GM18505 (cell line): ENCODE measurements at regions not wholly inside any gene's neighbourhood (a gene's known extent, or its start where the extent isn't known, plus 50 kb on each side); places are given as distances from the start of the nearest gene placed in this dataset.
"Not testable (repeated sequence)": the region's sequence is repeated elsewhere in the genome, so short reads cannot be mapped to it uniquely, and the experiment has no call there.

Source experiments
- ATAC-seq: cut with Tn5 transposase; IDR thresholded peaks from one replicate; pipeline ENCODE4 v1.9.1; 2021; ENCODE audit not compliant: unreplicated experiment
- POLR2A ChIP-seq: IDR thresholded peaks from 4 replicates; pipeline ENCODE4 v1.6.1; 2011; ENCODE audit warnings: borderline replicate concordance; ENCODE audit not compliant: insufficient read depth, insufficient read length; ENCODE audit errors: extremely low read depth

DNA sequence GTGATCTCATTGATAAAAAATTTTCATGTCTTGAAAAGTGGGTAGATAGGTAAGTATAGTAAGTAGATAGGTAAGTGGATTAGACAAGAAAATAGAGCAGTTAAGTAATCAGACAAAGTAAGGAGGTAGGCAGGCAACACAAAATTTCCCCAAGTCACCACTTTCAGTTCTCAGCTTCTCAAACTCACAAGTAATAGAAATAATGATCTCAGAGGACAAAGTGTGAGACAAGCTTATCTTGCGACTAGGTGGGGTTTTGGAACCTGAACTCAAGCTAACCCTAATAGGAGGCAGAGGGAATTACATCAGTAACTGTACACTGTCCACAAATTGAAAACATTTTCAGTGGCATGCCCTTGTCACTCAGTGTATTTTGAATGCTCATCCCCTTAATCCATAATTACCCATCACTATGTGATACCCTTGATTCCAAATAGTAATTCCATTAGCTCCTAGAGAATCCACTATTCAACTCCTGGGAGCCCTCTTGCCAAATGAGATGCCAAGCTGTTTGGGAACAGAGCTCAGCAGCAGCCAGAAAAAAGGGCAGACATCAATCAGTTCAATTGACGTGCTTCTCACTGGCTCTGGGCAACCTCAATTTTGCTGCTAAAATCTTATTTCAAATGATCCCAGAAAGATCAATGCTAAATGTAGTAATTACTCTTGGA is 703.2 kb downstream of the XPNPEP1 start:
- no peak for TF ChIP-seq POLR2A
- ATAC-seq = no peak

DNA sequence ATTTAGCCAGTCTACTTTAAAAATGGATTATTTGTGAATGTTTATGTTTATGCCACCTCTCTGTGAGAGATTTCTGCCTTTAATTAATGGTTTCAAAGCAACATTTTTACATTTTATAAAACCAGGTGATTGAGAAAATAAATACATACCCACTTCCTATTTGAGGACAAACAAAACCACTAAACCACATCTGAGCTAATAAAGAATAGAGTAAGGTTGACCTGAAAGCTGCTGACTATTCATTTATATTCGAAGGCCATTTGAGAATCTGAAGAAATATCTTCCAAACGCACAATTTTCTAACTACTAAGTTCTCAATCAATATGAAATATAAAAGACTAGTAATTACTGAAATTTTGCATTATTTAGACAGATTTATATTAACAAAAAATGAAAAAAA is 705.1 kb downstream of the XPNPEP1 start:
- no peak for TF ChIP-seq POLR2A
- ATAC-seq = no peak

DNA sequence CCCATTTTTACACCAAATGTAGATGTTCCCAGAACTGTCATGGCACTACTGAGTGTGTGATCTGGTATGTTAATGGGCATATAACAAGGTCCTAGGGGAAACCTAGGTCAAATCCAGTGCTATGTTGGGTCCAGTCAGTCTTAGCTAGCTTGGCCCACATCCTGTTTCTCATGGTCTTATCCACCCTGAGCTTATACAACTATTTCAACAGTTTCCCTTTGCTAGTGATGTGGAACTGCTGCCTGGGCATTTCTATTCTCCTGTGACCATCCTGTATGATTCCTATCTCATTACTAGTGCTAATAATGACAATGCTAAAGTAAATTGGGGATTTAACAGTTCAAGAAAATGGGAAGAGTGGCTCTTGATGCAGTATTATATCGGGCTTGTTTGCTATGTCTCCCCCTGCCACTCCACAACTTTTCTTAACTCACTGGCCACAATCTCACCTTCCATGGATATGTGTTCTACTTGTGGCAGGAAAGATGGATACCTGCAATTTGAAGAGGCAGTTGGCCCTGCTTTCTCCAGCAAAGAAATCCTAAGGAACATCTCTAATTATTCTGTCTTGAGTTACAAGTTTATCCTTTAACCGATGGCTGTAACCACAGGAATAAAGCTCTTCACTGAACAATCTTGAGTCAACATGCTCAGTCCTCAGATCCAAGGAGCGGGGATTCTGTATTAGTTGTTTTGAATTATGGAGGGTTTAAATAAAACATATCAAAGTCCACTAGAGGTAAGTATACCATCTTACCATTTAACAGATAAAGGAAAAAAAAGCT is 707.8 kb downstream of the XPNPEP1 start:
- TF ChIP-seq POLR2A = no peak
- no peak for ATAC-seq

DNA sequence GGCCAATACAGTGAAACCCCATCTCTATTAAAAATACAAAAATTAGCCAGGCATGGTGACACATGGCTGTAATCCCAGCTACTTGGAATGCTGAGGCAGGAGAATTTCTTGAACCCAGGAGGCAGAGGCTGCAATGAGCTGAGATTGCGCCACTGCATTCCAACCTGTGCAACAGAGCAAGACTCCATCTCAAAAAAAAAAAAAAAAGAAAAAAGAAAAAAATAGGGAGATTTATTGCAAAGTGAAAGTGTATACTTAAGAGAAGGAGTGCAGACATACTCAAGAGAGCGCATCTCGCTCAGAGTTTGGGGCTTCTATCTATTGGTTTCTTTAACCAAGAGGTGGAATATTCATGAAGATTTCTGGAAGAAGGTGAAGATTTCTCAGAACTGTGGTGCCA is 708.4 kb downstream of the XPNPEP1 start:
- not testable (repeated sequence) for ATAC-seq

DNA sequence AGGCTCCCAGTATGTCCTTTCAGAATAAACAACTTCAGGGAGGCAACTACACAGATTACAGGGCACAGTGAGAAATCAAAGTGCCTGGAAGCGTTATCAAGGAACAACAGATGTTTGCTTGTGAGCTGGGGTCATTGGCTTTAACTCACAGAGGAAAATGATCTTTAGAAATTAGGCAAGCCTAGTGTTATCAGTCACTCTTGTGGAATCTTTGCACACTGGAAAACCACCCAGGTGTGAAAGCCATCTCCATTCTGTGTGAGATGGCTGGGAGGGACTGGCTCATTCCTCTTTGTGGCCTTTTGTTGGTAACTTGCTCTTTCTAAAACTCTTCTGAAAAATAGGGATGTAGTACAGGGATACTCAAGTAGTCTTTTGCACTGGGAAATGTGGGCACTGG is 716.0 kb downstream of the XPNPEP1 start:
- ATAC-seq = no peak
- TF ChIP-seq POLR2A = no peak

DNA sequence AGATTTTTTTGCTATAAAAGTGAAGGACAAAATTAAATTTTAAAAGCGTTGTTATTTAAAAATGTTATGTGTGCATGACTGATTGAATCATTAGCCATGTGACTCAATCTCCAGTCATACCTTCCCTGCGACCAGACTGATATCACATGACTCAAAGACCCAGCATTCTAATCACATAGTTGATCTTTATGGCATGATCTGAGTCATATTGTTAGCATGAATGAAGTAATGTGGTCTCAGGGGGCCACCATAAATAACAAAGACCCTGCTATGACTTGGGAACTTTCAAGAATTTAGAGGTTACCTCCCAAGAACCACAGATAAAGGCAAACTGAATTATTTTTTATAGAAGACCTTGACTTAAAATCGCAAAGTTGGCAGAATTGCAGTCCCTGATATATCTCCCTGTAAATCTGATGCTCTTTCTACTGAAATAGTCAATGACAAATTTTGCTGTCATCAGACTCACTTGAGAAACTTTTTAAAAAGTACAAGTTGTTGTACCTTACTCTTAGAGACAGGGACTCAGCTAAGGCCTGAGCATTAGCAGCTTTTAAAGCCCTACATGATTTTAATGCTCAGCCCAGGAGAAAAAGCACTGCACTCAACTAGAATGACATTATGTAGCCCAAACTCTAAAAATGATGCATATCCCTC is 717.3 kb downstream of the XPNPEP1 start:
- no peak for ATAC-seq

DNA sequence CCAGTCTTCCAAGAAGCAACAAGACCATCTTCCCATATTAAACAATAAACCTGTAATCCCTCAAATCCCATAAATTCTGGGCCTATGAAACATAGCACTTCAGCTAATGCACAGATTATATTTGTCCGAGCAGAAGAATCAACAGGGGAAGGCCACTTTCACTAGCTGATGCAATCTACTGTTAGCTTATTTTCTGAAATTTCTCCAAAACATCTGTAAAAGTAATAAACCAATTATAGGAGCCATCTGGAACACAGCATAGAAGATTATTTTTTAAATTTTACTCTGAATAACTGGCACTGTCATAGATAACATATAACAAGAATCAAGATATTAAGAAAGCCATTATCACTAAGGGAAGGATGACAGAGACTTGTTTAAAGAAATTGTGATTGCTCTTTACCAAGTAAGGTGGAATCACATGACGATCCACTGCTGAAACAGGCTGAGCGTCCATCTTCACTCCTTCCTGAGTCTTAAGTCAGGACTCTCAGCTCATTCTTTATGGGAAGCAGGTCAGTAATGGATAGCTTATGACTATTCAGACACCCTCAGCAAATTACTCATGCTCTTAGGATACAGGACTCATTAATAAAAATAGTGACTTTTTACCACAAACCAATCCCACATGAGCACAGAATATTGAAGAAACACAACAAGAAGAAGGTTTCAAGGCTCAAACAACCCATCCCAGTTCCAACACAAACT is 719.5 kb downstream of the XPNPEP1 start:
- no peak for TF ChIP-seq POLR2A
- ATAC-seq = no peak

More for the DNA sequence above, 717.3 kb downstream of the XPNPEP1 start:
- TF ChIP-seq POLR2A = no peak

DNA sequence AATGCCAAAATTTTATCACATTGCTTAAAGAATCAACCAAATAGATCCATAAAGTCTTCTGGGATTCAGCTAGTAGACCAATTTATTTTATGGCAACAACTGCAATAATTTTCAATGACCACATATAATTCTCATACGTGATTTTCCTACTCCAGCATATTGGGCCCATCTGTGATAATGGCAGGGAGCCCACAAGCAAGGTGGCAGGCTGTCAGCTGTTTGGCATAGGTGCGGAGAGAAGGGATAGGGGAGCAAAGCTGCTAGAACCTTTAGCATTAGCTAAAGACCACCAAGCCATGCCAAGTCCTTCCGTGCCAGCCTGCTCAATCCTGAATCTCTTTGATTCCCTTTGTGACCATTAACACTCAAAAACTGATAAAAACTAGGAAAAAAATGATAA is 721.2 kb downstream of the XPNPEP1 start:
- TF ChIP-seq POLR2A = no peak
- ATAC-seq = no peak

DNA sequence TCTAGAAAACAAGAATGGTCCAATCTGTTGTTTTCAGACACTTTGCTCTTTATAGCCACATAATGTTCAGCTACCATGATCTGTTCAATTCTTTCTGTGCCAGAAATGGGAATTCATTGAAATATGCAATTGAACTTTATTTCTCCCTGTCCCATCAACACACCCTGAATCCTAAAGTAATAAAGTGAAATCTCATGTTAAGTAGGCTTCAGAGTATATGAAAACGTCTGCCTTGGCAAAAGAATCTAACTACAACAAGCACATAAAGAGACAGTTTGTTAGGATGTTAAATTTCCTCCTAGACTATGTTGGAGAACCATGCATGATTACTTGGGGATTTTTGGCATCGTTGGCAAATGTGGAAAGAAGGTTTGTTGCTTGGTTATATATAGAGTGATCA is 722.7 kb downstream of the XPNPEP1 start:
- ATAC-seq = no peak
- TF ChIP-seq POLR2A = no peak

DNA sequence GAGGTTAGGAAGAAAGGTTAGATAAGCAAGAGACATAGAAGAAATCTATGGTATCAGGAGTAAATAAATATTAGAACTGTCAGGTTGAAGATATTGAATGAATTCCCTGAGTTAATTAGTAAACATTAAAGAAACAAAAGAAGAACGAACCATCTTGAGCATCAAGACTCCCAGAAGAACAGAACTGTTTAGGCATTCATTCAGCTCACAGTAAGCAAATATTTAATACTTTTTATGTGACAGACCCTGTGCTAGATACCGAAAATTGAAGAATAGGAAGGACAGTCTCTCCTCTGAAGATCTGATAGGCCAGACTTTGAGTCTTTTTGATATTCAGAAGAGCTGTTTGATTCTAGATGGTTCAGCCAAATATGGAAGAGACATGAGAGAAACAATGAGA is 731.5 kb downstream of the XPNPEP1 start:
- no peak for ATAC-seq
- TF ChIP-seq POLR2A = no peak

DNA sequence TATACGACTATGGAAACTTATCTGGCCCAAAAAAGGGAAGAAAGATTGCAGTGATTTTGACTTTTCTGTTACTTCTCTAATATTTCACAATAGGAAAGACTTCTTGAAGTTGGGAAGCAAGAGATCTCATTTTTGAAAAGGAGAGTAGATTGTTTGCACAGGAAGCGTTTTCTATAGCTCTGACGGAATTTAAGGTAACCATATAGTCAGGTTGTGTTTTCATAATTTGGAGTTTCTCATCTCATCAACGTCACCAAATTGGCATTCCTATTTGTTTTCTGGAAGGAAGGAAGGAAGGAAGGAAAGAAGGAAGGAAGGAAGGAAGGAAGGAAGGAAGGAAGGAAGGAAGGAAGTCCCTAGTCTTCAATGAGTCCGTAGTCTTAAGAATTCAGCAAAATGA is 732.0 kb downstream of the XPNPEP1 start:
- ATAC-seq = no peak
- TF ChIP-seq POLR2A = no peak

DNA sequence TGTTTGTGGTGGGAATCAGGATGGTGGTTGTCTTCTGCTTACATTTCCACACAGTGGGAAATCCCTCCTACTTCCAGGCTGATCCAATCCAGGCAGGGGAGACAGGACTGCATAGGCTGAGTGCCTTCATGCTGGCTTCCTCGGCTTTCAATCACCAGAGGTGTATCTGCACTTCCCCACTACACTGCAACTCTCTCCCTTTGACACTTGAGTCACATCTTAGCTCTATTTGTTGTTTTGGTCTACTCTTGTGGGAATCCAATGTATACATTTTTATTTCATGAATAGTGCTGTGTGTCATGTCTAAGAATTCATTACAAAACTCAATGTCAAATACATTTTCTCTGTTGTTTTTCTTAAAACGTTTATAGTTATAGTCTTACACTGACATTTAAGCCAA is 735.6 kb downstream of the XPNPEP1 start:
- no peak for ATAC-seq
- TF ChIP-seq POLR2A = no peak

DNA sequence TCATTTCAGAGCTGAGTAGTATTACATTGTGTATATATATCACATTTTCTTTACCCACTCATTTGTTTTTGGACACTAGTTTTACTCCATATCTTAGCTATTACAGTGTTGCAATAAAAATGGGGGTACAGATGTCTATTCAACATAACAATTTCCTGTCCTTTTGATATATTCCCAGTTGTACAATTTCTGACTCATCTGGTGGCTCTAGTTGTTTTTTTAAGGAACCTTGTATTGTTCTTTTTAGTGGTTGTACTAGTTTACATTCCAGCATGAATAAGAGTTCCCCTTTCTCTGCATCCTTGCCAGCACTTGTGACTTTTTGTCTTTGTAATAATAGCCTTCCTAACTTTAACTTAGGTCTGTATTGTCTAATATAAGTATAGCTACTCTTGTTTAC is 739.9 kb downstream of the XPNPEP1 start:
- ATAC-seq = no peak
- TF ChIP-seq POLR2A = no peak
